ENCODE measurements at regions not wholly inside any gene's neighbourhood (a gene's known extent, or its start where the extent isn't known, plus 50 kb on each side); places are given as distances from the start of the nearest gene placed in this dataset.
A peak's percentile ranks its signal among the peaks of the same experiment; 100 is the strongest.

GRCh38 chr5:149437391-149438040, 58.4 kb upstream of the IL17B start:
- no peak overlapping the region for H3K4me3 ChIP-seq
- DNase-seq: no peak
- no peaks in the 10 kb centered on the region for H3K36me3 ChIP-seq
- intact Hi-C loops (cut with DNase I; ENCODE audit: low total_unique reads): no loop called here
- H3K27ac ChIP-seq: no peak overlapping the region
- TF ChIP-seq, protein P1, sequence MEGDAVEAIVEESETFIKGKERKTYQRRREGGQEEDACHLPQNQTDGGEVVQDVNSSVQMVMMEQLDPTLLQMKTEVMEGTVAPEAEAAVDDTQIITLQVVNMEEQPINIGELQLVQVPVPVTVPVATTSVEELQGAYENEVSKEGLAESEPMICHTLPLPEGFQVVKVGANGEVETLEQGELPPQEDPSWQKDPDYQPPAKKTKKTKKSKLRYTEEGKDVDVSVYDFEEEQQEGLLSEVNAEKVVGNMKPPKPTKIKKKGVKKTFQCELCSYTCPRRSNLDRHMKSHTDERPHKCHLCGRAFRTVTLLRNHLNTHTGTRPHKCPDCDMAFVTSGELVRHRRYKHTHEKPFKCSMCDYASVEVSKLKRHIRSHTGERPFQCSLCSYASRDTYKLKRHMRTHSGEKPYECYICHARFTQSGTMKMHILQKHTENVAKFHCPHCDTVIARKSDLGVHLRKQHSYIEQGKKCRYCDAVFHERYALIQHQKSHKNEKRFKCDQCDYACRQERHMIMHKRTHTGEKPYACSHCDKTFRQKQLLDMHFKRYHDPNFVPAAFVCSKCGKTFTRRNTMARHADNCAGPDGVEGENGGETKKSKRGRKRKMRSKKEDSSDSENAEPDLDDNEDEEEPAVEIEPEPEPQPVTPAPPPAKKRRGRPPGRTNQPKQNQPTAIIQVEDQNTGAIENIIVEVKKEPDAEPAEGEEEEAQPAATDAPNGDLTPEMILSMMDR (IDR thresholded peaks at IDR 0.05): no peak
- no peaks in the 10 kb centered on the region for H3K9me3 ChIP-seq
- H3K4me1 ChIP-seq: peaks cover 0 to 12% (median 3%) of the 10 kb centered on the region in 4 donors
- no peaks in the 10 kb centered on the region for H3K27me3 ChIP-seq

DNA sequence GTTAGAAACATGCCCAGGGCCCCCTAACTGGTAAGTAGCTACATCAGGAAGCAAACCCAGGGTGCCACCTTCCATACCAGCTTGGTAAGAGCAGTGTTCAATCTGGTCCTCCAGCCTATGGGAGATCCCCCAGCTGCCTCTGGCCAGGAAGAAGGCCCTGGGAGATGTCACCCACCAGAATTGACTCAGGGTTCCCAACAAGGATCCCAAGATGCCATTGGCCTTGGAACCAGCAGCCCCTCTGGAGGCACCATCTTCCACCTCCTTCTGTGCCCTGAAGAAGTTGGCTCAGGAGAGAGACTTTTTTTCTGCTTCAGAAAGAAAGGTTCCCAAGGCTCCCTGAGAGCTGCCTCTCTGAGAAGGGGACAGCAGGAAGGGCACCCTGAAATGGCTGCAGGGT, 56.6 kb upstream of the IL17B start:
- intact Hi-C loops (cut with DNase I; ENCODE audit: low total_unique reads): no loop called here
- DNase-seq: peak in 1 of 2 donors; percentile 61
- Histone ChIP-seq H3K4me3 (no peak overlapping the region), H3K4me1 (peaks cover 0 to 12% (median 0%) of the 10 kb centered on the region in 4 donors), H3K36me3 (peaks cover 0 to 1% (median under 1%) of the 10 kb centered on the region in 3 donors), H3K27me3 (no peaks in the 10 kb centered on the region), H3K9me3 (no peaks in the 10 kb centered on the region), H3K27ac (peak overlapping the region in 1 of 2 donors; percentile 98)
- TF ChIP-seq, protein P1 (IDR thresholded peaks at IDR 0.05): no peak

DNA sequence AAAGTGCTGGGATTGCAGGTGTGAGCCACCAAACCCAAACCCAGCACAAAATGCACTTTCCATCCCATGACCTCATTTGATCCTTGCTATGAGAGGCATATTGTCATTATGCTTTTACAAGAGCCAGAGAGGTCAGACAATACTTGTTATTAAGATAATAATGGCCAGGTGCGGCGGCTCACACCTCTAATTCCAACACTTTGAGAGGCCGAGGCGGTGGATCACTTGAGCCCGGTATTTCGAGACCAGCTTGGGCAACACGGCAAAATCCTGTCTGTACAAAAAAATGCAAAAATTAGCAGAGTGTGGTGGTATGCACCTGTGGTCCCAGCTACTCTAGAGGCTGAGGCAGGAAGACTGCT, 55.9 kb upstream of the IL17B start:
- intact Hi-C loops (cut with DNase I; ENCODE audit: low total_unique reads): no loop called here
- H3K4me3 ChIP-seq: no peak overlapping the region
- peak overlapping the region; percentile 54 to 98 for H3K27ac ChIP-seq
- peaks cover 0 to 12% (median 0%) of the 10 kb centered on the region in 4 donors for H3K4me1 ChIP-seq
- H3K36me3 ChIP-seq: peaks cover 2 to 8% (median 7%) of the 10 kb centered on the region in 3 donors
- H3K27me3 ChIP-seq: no peaks in the 10 kb centered on the region
- H3K9me3 ChIP-seq: no peaks in the 10 kb centered on the region
- TF ChIP-seq, protein P1 (IDR thresholded peaks at IDR 0.05): no peak
- DNase-seq: peak in 1 of 2 donors; percentile 64

DNA sequence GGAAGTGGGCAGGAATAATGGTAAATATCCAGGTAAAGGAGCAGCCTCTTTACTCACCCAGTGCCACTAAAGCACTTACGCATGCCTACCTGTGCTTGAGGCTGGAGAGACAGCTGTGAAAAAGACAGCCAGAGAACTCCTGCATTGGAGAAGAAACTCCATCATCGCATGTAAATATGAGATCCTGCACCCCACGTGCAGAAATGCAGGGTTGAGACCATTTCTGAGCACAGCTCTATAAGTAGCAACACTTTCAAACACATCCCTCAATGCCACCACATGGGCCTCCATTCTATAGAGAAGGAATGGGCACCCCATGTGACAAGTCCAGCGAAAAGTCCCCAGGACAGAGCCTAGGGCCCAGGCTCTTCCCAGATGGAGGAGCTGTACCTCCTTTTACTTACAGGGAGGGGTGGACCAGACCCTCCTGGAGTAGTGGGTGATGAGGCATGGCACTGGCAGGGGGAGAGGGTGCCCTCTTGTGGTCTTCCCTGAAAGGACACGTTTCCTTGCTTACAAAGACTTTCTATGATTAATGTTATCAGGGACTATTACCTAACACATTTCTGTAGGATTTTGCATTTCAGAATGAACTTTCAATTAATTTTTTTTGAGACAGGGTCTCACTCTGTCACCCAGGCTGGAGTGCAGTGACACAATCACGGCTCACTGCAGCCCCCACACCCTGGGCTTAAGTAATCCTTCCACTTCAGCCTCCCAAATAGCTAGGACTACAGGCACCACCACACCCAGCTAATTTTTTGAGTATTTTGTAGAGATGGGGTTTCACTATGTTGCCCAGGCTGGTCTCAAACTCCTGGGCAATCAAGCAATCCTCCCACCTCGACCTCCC, 55.3 kb upstream of the IL17B start:
- peaks cover 0 to 17% (median 0%) of the 10 kb centered on the region in 4 donors for H3K4me1 ChIP-seq
- peak overlapping the region; percentile 54 to 98 for H3K27ac ChIP-seq
- TF ChIP-seq, protein P1 (IDR thresholded peaks at IDR 0.05): peak; percentile 74 to 84
- peak; percentile 77 to 83 for DNase-seq
- peaks cover 8 to 14% (median 14%) of the 10 kb centered on the region in 3 donors for H3K36me3 ChIP-seq
- no peaks in the 10 kb centered on the region for H3K9me3 ChIP-seq
- H3K4me3 ChIP-seq: no peak overlapping the region
- intact Hi-C loops (cut with DNase I; ENCODE audit: low total_unique reads): no loop called here
- no peaks in the 10 kb centered on the region for H3K27me3 ChIP-seq

DNA sequence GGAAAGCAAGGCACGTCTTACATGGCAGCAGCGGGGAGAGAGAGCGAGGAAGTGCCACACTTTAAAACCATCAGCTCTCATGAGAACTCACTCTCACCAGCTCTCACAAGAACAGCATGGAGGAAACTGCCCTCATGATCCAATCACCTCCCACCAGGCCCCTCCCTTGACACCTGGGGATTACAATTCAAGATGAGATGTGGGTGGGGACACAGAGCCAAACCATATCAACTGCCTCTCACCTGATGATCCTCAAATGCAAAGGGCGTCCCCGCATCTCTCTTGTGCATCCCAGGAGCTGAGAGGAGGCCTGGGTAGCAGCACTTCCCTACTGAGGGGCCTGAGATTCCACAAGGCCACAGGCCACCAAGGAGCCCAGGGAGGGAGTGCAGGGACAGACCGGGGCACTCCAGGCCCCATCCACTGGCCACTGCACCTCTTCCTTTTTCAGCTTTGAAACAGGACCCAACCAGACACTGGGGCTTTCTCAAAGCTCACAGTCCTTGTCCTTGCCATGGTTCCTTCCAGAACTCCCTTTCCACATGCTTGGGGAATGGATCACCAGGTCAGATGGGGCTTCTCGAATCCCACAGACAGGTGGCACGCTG, 54.5 kb upstream of the IL17B start:
- Histone ChIP-seq H3K27me3 (no peaks in the 10 kb centered on the region), H3K36me3 (peaks cover 16 to 22% (median 21%) of the 10 kb centered on the region in 3 donors), H3K9me3 (no peaks in the 10 kb centered on the region), H3K4me3 (no peak overlapping the region), H3K4me1 (peaks cover 0 to 20% (median 3%) of the 10 kb centered on the region in 4 donors), H3K27ac (peak overlapping the region; percentile 54 to 98)
- intact Hi-C loops (cut with DNase I; ENCODE audit: low total_unique reads): no loop called here
- DNase-seq: peak in 1 of 2 donors; percentile 80
- TF ChIP-seq, protein P1 (IDR thresholded peaks at IDR 0.05): no peak

Data from tibial artery (tissue), 4 donors.